ENCODE measurements at regions not wholly inside any gene's neighbourhood (a gene's known extent, or its start where the extent isn't known, plus 50 kb on each side); places are given as distances from the start of the nearest gene placed in this dataset.
A peak's percentile ranks its signal among the peaks of the same experiment; 100 is the strongest.

GRCh38 chr19:28582796-28583195, 630.2 kb downstream of the UQCRFS1 start:
- no peak for DNase-seq (ENCODE audit: low read depth, low spot score)
- Histone ChIP-seq H3K4me1 (ENCODE audit: insufficient read depth, insufficient read length) (peaks cover 18% of the 10 kb centered on the region), H3K4me3 (ENCODE audit: insufficient read length, low read depth) (no peak overlapping the region), H3K9me3 (ENCODE audit: insufficient read depth, low read length) (no peaks in the 10 kb centered on the region), H3K9ac (ENCODE audit: insufficient read length, low read depth) (no peak overlapping the region), H3K27me3 (ENCODE audit: insufficient read depth, insufficient read length) (no peaks in the 10 kb centered on the region), H3K36me3 (ENCODE audit: insufficient read depth, insufficient read length, low read length) (no peaks in the 10 kb centered on the region)
- no peak for TF ChIP-seq SUZ12 (IDR thresholded peaks at IDR 0.05; ENCODE audit: extremely low read depth, insufficient read depth, insufficient read length)
- TF ChIP-seq ZNF274 (IDR thresholded peaks at IDR 0.05; ENCODE audit: low read depth, low read length), result no peak
- TF ChIP-seq YY1 (IDR thresholded peaks at IDR 0.05; ENCODE audit: insufficient read depth, insufficient read length), result no peak

- Histone ChIP-seq H3K9ac (ENCODE audit: insufficient read length, low read depth) (peak overlapping the region; percentile 12), H3K36me3 (ENCODE audit: insufficient read depth, insufficient read length, low read length) (no peaks in the 10 kb centered on the region), H3K4me1 (ENCODE audit: insufficient read depth, insufficient read length) (peaks cover 21% of the 10 kb centered on the region), H3K4me3 (ENCODE audit: insufficient read length, low read depth) (no peak overlapping the region), H3K27me3 (ENCODE audit: insufficient read depth, insufficient read length) (no peaks in the 10 kb centered on the region), H3K9me3 (ENCODE audit: insufficient read depth, low read length) (no peaks in the 10 kb centered on the region)
- TF ChIP-seq ZNF274 (IDR thresholded peaks at IDR 0.05; ENCODE audit: low read depth, low read length) (no peak), SUZ12 (IDR thresholded peaks at IDR 0.05; ENCODE audit: extremely low read depth, insufficient read depth, insufficient read length) (no peak), YY1 (IDR thresholded peaks at IDR 0.05; ENCODE audit: insufficient read depth, insufficient read length) (no peak)
- DNase-seq (ENCODE audit: low read depth, low spot score), result no peak
These were observed 630.6 kb downstream of the UQCRFS1 start for GRCh38 chr19:28582344-28582743.

GRCh38 chr19:28581468-28581770, 631.5 kb downstream of the UQCRFS1 start:
- Histone ChIP-seq H3K9ac (ENCODE audit: insufficient read length, low read depth) (no peak overlapping the region), H3K4me3 (ENCODE audit: insufficient read length, low read depth) (no peak overlapping the region), H3K9me3 (ENCODE audit: insufficient read depth, low read length) (no peaks in the 10 kb centered on the region), H3K4me1 (ENCODE audit: insufficient read depth, insufficient read length) (peaks cover 21% of the 10 kb centered on the region), H3K36me3 (ENCODE audit: insufficient read depth, insufficient read length, low read length) (no peaks in the 10 kb centered on the region), H3K27me3 (ENCODE audit: insufficient read depth, insufficient read length) (no peaks in the 10 kb centered on the region)
- no peak for TF ChIP-seq YY1 (IDR thresholded peaks at IDR 0.05; ENCODE audit: insufficient read depth, insufficient read length)
- DNase-seq (ENCODE audit: low read depth, low spot score), result no peak

GRCh38 chr19:28578786-28579505, 634.0 kb downstream of the UQCRFS1 start:
- Histone ChIP-seq H3K4me1 (ENCODE audit: insufficient read depth, insufficient read length) (peaks cover 19% of the 10 kb centered on the region), H3K27me3 (ENCODE audit: insufficient read depth, insufficient read length) (no peaks in the 10 kb centered on the region), H3K4me3 (ENCODE audit: insufficient read length, low read depth) (no peak overlapping the region), H3K36me3 (ENCODE audit: insufficient read depth, insufficient read length, low read length) (no peaks in the 10 kb centered on the region), H3K9me3 (ENCODE audit: insufficient read depth, low read length) (no peaks in the 10 kb centered on the region), H3K9ac (ENCODE audit: insufficient read length, low read depth) (no peak overlapping the region)
- no peak for TF ChIP-seq YY1 (IDR thresholded peaks at IDR 0.05; ENCODE audit: insufficient read depth, insufficient read length)
- no peak for TF ChIP-seq SUZ12 (IDR thresholded peaks at IDR 0.05; ENCODE audit: extremely low read depth, insufficient read depth, insufficient read length)
- TF ChIP-seq ZNF274 (IDR thresholded peaks at IDR 0.05; ENCODE audit: low read depth, low read length), result no peak
- no peak for DNase-seq (ENCODE audit: low read depth, low spot score)

- H3K9ac ChIP-seq (ENCODE audit: insufficient read length, low read depth), result no peak overlapping the region
These were observed 634.7 kb downstream of the UQCRFS1 start for GRCh38 chr19:28578208-28578607.

GRCh38 chr19:28577666-28578065, 635.3 kb downstream of the UQCRFS1 start:
- peaks cover 15% of the 10 kb centered on the region for H3K4me1 ChIP-seq (ENCODE audit: insufficient read depth, insufficient read length)
- DNase-seq (ENCODE audit: low read depth, low spot score), result no peak
- no peaks in the 10 kb centered on the region for H3K27me3 ChIP-seq (ENCODE audit: insufficient read depth, insufficient read length)
- no peaks in the 10 kb centered on the region for H3K36me3 ChIP-seq (ENCODE audit: insufficient read depth, insufficient read length, low read length)
- TF ChIP-seq YY1 (IDR thresholded peaks at IDR 0.05; ENCODE audit: insufficient read depth, insufficient read length) (no peak), ZNF274 (IDR thresholded peaks at IDR 0.05; ENCODE audit: low read depth, low read length) (no peak), SUZ12 (IDR thresholded peaks at IDR 0.05; ENCODE audit: extremely low read depth, insufficient read depth, insufficient read length) (no peak)
- no peak overlapping the region for H3K9ac ChIP-seq (ENCODE audit: insufficient read length, low read depth)
- no peak overlapping the region for H3K4me3 ChIP-seq (ENCODE audit: insufficient read length, low read depth)
- no peaks in the 10 kb centered on the region for H3K9me3 ChIP-seq (ENCODE audit: insufficient read depth, low read length)

More at GRCh38 chr19:28578208-28578607, 634.7 kb downstream of the UQCRFS1 start:
- no peaks in the 10 kb centered on the region for H3K27me3 ChIP-seq (ENCODE audit: insufficient read depth, insufficient read length)
- H3K36me3 ChIP-seq (ENCODE audit: insufficient read depth, insufficient read length, low read length), result no peaks in the 10 kb centered on the region
- H3K4me1 ChIP-seq (ENCODE audit: insufficient read depth, insufficient read length), result peaks cover 15% of the 10 kb centered on the region
- TF ChIP-seq YY1 (IDR thresholded peaks at IDR 0.05; ENCODE audit: insufficient read depth, insufficient read length), result no peak
- no peak for TF ChIP-seq SUZ12 (IDR thresholded peaks at IDR 0.05; ENCODE audit: extremely low read depth, insufficient read depth, insufficient read length)
- no peaks in the 10 kb centered on the region for H3K9me3 ChIP-seq (ENCODE audit: insufficient read depth, low read length)
- no peak for DNase-seq (ENCODE audit: low read depth, low spot score)
- H3K4me3 ChIP-seq (ENCODE audit: insufficient read length, low read depth), result no peak overlapping the region

GRCh38 chr19:28577233-28577632, 635.7 kb downstream of the UQCRFS1 start:
- H3K4me1 ChIP-seq (ENCODE audit: insufficient read depth, insufficient read length), result peaks cover 15% of the 10 kb centered on the region
- H3K27me3 ChIP-seq (ENCODE audit: insufficient read depth, insufficient read length), result no peaks in the 10 kb centered on the region
- no peak overlapping the region for H3K9ac ChIP-seq (ENCODE audit: insufficient read length, low read depth)
- H3K4me3 ChIP-seq (ENCODE audit: insufficient read length, low read depth), result no peak overlapping the region
- TF ChIP-seq SUZ12 (IDR thresholded peaks at IDR 0.05; ENCODE audit: extremely low read depth, insufficient read depth, insufficient read length), result no peak
- no peak for TF ChIP-seq YY1 (IDR thresholded peaks at IDR 0.05; ENCODE audit: insufficient read depth, insufficient read length)
- TF ChIP-seq ZNF274 (IDR thresholded peaks at IDR 0.05; ENCODE audit: low read depth, low read length), result no peak
- no peaks in the 10 kb centered on the region for H3K36me3 ChIP-seq (ENCODE audit: insufficient read depth, insufficient read length, low read length)
- no peak for DNase-seq (ENCODE audit: low read depth, low spot score)
- no peaks in the 10 kb centered on the region for H3K9me3 ChIP-seq (ENCODE audit: insufficient read depth, low read length)

Data from NT2/D1 (cell line).